NCI-H510A treated with DMSO at 0.1 percent for 48 hours (cell line): ENCODE measurements at regions not wholly inside any gene's neighbourhood (a gene's known extent, or its start where the extent isn't known, plus 50 kb on each side); places are given as distances from the start of the nearest gene placed in this dataset.

Experiments
- DNase-seq: peaks from one replicate; lab custom pipeline; 2025; lab: John Stamatoyannopoulos, UW

DNA sequence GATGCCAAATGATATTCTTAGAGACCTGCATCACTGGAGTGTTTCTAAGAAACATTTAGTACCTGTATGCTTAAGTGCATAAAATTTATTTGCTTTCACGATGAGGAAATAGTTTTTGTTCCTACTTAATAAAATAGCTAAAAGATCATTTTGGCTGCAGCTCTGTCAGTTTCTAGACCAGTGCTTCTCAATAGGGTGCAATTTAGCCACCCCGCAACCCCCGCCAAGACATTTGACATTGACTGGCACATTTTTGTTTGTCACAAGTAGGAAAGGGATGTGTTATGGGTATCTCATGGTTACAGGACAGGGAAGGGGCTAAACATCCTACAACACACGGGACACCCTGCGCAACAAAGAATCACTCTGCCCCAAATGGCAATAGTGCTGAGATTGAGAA is 335.7 kb upstream of the HSF2 start:
- DNase-seq: no peak

DNA sequence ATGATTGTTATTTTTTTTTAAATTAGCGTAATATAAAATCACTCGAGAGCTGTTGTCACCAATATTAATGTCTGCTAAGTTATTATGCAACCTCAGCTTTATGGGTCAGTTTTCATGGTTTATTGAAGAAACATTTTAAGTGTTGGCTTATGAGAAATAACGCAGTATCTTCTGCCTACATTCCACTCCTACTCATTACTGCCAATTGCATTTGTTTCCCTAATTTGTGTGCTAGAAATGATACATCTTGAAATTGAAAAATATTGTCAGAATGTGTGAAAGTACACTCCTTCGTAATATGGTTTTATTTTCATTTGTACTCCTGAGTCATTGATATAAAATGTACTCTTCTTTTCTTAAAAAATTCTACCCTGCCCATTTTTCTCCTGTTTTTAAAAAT is 333.3 kb upstream of the HSF2 start:
- DNase-seq: no peak

DNA sequence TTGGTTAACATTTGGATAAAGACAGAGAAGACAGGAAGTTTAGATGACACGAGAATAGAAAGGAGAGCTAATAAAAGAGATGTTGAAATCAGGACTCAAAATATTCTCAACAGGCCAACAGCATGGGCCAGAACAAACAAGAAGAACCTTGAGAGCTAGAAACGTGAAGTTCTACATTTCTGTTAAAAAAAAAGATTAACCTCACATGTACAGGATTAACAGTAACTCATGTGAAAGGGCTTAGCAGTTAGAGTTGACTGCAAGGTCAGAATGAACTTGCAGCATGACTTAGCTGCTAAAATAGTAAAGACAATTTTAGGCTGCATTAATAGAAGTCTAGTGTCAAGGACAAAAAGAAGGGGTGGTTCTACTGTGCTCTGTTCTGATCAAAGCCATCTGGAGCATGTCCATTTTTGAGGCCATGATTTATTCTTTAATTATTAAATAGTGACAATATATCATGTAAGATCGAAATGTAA is 331.1 kb upstream of the HSF2 start:
- DNase-seq: no peak

DNA sequence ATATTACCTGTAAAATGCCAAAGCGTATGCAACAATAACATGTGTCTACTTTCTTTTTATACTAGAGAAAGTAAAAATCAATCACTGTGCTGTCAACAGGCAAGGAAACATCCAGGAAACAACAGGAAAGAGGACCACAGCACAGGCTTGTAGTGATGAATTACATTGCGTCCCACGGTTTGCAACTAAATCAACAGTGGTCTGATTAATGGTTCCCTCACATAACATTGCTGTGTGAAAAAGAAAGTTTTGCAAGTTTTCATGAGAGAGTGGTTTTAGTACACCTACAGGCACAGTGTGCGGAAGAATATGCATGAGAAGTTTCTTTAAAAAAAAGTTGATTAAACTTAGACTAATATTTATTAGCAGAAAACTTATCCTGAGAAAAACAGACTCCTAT is 329.5 kb upstream of the HSF2 start:
- DNase-seq: no peak

DNA sequence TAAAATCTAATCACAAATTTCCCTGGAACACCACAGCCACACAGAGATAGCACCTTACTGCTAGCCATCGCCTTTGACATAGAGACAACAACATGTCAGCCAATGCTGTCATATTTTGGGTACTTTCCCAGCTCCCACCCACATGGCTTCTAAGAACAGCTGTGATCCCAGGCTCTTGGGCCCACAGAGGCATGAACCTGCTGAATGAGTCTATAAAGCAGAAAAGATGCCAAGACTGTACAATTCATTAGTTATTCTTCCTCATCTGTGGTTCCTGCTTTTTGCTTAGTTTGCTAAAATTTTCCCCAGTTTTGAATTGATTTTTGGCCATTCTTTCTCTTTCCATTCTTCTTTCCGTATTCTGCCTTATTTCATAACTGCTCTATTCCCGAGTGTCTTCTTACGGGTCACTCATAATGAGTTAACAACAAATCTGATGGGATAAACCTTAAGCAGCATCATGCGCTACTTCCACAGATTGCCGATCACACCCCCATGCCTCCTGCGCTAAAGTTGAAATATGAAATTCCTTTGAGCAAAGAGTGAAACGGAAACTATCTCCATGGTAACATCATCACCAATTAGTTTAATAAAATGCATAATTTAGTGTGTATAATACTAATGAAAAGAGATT is 327.3 kb upstream of the HSF2 start:
- DNase-seq: no peak

DNA sequence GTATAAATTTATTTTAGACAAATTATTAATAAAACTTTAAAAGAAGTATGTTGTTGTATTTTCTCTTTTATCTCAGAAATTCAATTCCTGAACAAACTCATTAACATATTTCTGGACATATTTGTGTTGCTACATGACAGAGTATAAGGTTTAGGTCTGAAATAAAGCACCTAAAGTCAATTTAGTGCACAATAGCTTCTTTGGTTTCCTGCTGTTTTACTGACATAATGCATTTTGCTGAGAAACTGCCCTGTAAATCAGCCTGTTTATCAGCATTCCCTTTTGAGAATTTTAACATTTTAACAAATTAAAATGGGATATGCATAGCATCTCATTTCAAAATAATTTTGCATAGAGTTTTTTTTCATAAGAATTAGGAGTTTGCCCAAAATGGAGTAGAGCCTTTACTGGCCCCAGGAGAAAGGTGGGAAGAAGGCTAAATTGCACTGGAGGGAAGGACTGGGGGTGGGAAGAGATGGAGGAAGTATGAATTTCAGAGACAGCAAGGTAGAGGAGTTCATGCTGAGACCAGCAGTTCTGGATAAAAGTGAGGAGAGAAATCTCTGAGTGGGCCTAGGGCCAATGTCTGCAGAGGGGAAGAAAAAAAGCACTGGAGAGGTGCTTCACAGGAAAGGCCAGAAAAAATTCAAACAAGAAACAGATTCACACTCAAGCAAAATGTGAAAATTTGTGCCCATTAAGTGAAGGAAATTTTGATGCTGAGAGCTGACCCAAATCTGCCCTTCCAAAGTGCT is 324.2 kb upstream of the HSF2 start:
- DNase-seq: no peak

DNA sequence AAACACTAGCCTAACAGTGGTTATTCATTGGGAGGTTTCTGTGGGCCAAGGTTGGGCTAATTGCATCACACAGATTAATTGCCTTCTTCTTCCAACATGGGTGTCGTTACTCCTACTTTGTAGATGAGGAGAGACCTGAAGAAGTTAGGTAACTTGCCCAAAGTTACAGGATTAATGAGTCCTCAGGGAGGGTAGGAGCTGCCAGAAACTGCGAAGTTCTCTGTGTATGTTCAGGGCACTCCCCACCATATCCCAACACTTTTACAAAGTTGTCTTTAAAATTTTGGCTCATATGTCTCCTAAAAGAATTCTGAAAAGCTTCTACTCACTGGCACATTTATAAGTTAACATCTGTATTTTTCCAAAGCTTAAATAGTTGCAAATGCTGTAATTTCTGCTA is 323.5 kb upstream of the HSF2 start:
- no peak for DNase-seq

DNA sequence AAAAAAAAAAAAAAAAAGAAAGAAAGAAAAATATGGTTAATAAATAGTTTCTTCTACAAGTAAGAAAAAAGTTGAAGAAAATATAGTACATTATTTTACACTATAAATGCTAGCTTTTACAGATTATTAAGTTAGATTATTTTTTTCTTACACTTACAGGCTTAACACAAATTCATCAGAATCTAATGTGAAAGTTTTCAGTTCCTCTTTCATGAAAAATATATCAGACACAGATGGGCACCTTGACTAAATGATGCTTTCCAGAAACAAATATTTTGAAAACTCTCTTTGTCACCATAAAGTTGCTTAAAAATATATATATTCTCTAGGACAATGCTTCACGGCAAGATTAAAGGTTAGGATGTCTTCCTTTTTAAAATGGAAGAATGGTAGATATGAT is 321.8 kb upstream of the HSF2 start:
- no peak for DNase-seq

DNA sequence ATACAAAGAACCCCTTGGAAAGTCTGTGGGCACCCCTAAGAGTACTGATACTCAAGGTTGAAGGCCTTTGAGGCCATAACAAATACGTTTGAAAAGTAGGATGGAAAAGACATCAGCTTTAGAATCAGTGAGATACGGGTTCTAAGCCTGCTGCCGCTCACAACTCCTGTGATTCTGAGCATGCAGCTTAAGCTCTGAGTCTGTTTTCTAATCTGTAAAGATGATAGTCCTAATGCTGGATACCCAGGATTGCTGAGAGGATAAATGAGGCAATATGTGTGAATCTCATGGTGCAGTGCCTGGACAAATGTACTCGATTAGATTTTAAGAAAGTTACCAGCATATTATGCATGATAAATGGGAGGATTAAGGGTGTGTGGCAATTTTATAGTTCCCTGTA is 321.0 kb upstream of the HSF2 start:
- DNase-seq: no peak

DNA sequence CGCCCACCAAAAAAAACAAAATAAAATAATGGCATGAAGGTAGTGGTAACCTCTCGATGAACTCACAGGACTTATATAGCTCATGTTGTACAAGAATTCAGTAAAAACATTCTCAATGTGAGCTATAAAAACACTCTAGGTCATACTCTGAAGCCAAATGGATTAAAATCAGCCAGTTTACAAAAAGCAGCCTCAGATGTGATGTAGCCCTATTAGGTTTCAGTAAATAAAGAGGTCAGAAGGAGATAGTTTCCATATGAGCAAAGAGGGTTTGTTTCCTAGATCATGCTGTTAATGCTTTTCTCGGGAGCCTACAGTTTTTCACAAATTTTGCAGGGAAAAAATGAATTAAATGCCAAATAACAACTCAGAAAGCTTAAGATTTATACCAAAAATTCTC is 319.5 kb upstream of the HSF2 start:
- no peak for DNase-seq

DNA sequence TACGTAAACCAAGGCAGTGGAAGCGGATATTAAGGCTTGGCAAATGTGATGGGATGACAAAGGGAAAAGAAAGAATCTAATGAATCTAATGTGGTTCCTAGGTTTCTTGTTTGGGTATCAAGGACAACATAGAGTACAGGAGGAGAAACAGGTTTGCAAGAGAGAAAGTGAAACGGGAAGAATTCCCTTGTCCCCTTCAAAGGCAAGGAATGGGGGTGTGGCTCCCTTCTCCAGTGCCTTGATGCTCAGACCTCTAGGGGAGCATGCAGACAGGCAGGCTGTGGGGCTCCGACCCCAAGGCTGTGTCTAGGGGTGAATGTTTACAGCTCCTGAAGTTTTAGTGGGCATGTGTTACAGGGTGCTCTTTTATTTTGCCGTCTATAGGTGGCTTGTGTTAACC is 317.5 kb upstream of the HSF2 start:
- DNase-seq: no peak

DNA sequence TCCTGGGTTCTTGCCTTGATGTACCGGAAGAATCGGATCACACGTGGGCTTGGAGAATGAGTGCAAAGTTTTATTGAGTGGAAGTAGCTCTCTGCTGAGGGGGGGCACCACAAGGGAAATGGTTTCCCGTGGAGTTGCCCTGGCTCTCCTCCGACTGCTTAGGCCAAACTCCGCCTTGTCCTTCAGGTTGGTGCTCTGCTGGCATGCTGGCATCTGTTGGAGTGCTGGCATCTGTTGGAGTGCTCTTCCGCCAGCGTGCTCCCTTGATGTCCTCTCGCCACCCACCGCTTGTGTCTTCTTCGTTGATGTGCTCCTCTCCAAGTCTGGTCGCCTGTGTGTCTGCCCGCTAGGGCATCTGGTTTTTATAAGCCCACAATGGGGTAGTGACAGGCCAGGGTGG is 317.1 kb upstream of the HSF2 start:
- no peak for DNase-seq

DNA sequence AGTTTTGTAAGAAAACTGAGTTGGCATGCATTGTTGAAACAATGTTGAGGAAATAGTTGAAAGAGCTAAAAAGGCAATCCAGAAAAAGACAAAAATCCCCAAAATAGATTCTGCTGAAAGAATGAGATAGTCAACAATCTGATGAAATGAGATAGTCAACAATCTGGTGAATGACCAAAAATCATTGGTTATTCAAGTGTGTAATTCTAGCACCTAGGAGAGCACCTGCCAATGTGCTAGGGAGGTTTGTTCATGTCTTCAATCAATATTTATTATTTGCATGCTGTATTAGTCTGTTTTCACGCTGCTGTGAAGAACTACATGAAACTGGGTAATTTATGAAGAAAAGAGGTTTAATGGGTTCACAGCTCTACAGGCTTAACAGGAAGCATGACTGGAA is 307.1 kb upstream of the HSF2 start:
- no peak for DNase-seq

DNA sequence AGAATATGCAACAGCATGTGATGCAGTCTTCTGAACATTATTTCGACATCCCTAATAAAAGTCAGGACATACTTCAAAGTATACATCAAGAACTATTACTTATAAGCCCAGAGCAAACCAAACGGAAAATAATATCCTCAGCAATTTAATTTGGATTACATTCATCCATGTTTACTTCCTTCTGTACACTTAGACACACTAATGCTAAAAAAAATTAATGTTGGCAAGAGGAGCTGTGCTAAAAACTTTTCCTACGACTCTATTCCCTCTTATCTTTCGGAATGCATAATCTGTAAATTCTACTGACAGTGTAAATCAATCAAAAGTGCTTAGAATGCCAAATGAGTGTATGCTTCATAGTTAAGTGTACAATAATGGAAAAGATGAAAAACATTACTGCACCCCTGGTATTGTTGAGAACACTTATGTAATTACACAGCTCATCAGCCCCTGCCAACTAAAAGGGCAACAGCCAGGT is 301.2 kb upstream of the HSF2 start:
- no peak for DNase-seq

DNA sequence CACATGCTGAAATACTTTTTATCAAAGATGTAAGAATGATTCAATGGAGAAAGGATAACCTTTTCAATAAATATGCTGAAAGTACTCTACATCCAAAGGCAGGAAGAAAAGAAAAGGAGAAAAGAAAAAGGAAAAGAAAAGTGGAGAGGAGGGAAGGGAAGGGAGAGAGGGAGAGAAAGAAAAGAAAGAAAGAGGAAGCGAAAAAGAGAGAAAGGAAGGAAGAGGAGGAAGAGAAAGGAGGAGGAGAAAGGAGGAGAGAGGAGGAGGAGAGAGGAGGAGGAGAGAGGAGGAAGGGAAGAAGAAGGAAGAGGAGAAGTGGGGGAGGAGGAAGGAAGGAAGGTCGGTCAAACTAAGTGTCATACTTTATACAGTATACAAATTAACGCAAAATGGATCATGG is 297.4 kb upstream of the HSF2 start:
- DNase-seq: no peak

DNA sequence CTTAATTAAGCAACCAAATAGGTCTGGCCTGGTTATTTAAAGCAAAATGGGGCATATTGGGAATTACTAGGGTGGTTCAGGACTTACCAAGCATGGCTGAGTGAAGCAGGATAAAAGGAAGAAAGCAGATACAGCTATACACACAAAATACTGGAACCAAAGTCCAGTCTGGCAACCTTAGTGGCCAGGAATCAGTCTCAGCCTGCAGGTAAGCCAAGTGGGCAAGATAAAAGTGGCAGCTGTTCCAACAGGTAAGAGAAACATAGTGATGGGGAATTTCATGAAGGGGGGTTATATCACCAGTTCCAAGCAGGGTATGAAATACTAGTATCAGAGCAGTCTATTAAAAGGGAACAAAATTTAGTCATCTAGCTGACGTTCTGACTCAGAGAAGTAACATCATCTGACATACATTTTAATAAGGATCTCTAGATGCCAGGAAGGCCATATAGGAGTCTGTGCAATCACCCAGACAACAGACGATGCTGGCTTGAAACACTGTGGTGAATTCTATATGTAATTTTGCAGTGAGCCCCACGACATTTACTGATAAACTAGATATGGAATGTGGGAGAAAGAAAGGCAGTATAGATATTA is 292.1 kb upstream of the HSF2 start:
- DNase-seq: no peak

DNA sequence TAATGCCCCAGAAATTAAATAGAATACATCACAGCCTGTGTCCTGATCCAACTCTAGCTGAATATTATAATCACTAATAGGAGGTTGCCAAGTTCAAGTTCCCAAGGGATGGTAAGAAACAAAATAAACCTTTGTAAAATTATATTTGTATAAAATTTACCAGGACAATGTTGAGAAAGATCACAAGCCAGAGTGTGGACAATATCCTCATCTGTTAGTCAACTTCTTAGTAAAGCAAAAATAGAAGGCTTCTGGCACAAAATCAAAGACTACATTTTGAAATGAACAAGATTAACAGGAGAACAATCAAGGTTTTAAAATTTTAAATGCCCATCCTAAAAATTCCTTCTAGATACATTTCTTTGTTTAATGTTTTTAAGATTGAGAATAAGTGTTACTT is 290.4 kb upstream of the HSF2 start:
- DNase-seq: no peak

DNA sequence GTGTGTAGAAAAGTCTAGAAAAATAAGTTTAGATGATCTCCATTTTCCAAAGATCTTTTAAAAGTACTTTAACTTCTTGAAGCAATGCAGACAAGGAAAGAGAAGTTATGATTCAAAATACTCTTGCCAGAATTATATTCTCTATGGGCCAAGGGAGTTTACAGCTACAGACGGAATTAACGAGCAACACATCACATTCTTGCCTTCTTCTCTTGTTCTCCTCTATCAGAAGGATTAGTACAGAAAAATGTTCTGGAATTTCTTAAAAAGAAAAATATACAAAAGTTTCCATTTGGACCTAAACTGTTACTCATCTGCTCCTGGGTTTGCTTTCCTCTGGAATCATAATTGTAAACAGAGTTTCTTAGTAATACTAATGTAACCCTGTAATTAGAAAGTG is 284.7 kb upstream of the HSF2 start:
- no peak for DNase-seq

DNA sequence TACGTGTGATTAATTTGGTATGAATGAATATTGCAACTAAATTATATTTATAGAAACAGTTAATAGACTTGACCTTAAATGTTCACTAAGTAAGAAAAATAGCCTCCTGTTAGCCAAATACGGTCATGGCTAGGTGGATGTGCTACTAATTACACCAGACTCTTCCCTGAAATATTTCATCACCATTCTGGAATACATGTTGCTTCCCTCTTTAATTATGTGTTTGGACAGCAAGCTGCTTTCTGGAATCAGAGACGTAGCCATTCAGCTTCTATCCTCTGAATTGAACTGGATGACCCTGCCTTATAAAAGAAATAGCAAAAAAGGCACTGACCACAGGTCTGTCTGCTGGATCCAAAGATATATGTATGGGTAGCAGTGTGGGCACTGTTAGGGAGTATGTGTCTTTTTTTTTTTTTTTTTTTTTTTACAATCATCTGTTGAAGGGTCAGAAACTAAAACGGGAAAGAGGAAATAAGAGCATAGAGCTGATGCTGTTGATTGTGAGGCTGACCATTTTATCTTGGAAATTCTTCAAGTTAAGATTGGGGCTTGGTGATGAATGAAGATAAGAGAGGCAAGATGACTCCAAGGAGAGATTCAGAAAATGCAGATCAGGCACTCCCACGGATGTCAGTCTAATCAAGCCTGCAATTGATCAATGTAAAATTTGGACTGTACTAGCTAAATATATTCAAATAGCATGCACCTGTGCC is 283.2 kb upstream of the HSF2 start:
- no peak for DNase-seq

DNA sequence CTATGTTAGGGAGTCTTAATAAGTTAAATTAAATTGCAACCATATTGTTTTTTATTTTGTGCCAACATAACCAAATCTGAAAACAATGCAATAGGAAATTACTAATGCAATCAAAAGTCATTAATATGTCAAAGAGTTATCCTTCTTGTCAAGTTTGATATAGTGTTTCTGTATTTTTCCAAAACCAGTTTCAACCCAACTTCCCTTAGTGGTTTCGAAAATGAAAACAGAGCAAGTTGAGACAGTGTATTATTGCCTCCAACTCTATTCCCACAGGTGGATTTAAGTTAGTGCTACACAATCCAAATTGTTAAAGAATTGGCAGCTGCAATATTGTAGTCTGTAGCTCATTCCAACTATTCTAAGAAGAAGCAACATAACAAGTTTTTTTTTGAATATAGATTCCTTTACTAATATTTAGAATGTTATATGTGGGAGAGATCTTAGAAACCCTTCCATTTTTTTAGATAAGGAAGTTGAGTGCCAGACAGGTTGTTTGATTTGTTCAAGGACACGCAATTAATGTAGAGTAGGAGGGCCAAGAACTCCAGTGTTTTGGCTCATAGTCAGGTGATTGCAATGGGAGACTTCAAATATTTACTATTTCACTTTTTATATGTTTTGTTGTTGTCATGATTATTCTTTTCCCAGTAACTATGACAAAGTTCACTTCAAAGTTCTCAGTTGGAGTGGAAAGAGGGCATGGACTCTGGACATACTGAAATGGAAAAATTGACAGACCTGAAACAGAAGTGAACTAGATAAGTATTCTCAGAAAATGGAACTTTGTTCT is 282.4 kb upstream of the HSF2 start:
- no peak for DNase-seq

DNA sequence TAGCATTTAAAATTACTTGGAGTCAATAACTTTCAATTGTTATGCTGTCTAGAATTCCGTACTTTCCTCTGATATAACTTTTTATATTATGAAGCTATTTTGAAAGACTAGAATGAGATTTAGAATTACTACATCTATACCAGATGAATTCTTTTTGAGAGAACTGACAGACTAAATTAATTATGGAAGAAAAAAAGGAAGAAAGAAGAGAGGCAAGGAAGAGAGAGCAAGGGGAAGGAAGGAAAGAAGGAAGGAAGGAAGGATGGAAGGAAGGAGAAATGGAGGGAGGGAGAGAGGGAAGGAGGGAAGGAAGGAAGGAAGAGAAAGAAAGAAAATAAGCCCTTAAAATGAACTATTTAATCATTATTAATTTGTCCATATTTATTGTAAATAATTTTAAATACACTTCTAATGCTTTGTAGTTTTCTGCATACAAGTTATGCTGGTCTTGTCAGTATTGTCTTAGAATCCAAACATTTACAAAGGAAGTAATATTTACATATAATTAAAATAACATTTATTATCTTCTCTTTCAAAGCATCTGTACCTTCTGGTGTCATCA is 280.4 kb upstream of the HSF2 start:
- no peak for DNase-seq

DNA sequence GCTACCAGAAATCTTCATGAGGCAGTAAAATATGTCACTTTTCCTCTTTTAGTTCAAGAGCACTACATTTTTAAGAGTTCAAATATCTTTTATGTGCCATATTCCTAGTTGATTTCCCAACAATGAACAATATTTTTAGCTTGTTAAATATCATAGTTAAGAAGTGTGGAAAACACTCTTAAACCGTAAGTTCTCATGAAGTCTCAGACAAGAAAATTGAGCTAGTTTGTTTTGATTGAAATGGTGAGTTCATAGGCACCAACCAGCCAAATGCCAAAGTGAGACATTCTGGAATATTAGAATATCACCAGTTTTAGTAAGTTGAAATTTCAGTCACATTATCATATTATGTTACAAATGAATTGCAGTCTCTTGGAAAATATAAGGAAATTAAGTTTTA is 277.2 kb upstream of the HSF2 start:
- no peak for DNase-seq
